ENCODE measurements at regions not wholly inside any gene's neighbourhood (a gene's known extent, or its start where the extent isn't known, plus 50 kb on each side); places are given as distances from the start of the nearest gene placed in this dataset.
A peak's percentile ranks its signal among the peaks of the same experiment; 100 is the strongest.

DNA sequence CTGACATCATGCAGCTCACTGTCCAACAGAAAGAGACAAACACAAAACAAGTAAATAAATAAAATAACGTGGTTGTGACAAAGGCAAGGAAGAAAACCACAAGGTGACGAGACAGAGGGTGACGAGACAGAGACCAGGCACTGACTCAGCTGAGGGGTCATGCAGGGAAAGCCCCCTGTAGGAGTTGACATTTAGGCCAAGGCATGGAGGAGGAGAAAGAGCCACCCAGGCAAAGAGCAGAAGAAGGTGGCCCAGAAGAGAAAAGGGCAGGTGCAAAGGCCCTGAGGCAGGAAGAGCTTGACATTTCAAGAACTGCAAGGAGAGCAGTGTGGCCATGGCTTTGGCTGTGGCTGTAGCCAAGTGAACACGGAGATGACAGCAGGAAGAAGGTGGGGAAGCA lies 65.1 kb upstream of the ID3 start:
- intact Hi-C loops (cut with micrococcal nuclease; ENCODE audit: unreplicated experiment), result no loop called here
- no peak overlapping the region for H3K4me3 Mint-ChIP-seq (ENCODE audit: low read depth, unreplicated experiment)
- H3K27me3 Mint-ChIP-seq (ENCODE audit: unreplicated experiment), result peaks cover 42% of the 10 kb centered on the region
- BruUV-seq (replicated peaks), result no TSS peak
- CTCF ChIA-PET, result interaction anchor here (0.5 to 0.8 kb wide), 3 partner anchors 13 to 280 kb away, joined by 3 to 4 read pairs (median 3); partner anchors contain the start of gene HNRNPR
- H3K9me3 Mint-ChIP-seq (ENCODE audit: low read depth, unreplicated experiment), result no peaks in the 10 kb centered on the region
- H3K27ac Mint-ChIP-seq (ENCODE audit: unreplicated experiment), result no peak overlapping the region
- TF ChIP-seq CTCF (IDR thresholded peaks at IDR 0.05; ENCODE audit: unreplicated experiment), result no peak
- no peaks in the 10 kb centered on the region for H3K4me1 Mint-ChIP-seq (ENCODE audit: low read depth, unreplicated experiment)
- no peak for DNase-seq
- H3K36me3 Mint-ChIP-seq (ENCODE audit: insufficient read depth, unreplicated experiment), result peaks cover 10% of the 10 kb centered on the region

DNA sequence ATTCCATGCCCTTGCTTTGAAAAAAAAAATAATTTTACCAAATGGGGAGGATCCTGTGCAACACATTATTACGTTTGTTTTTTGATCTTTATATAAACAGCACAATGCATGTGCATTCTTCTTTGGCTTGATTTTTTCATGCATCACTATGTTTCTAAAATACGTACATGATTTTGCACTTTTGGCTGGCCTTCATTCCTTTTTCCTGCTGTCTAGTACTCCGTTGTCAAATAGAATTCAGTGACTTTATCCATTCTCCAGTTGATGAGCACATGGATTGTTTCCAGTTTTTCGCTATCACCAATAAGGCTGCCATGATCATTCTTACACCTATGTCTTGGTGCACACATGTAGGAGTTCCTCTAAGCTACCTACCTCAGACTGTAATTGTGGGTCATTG lies 63.0 kb upstream of the ID3 start:
- BruUV-seq (replicated peaks), result no TSS peak
- Mint-ChIP-seq H3K27ac (ENCODE audit: unreplicated experiment) (no peak overlapping the region), H3K4me3 (ENCODE audit: low read depth, unreplicated experiment) (no peak overlapping the region), H3K27me3 (ENCODE audit: unreplicated experiment) (peaks cover 33% of the 10 kb centered on the region), H3K4me1 (ENCODE audit: low read depth, unreplicated experiment) (peaks cover 3% of the 10 kb centered on the region), H3K9me3 (ENCODE audit: low read depth, unreplicated experiment) (no peaks in the 10 kb centered on the region), H3K36me3 (ENCODE audit: insufficient read depth, unreplicated experiment) (peaks cover 10% of the 10 kb centered on the region)
- no peak for DNase-seq
- CTCF ChIA-PET, result no interaction called here
- TF ChIP-seq CTCF (IDR thresholded peaks at IDR 0.05; ENCODE audit: unreplicated experiment), result no peak
- intact Hi-C loops (cut with micrococcal nuclease; ENCODE audit: unreplicated experiment), result no loop called here

DNA sequence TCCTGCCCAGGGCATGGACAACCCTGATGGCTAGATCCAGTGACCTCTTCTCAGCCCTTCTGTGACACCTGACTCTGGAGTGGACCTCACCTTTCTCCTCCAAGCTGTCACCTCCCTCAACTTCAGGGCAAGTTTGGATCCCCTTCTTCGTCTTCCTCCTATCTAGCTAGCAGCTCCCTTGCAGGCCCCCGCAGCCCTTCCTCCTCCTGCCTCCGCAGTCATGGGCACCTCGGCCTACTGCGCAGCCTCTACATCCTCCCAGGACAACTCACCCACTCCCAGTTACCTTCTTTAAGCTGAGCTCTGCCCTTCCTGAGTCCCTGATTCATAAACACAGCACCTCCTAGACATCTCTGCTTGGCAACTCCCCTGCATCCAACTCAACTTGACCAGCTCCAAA lies 61.3 kb upstream of the ID3 start:
- CTCF ChIA-PET, result interaction anchor here (2.0 kb wide), 1 partner anchor 13 kb away, joined by 5 read pairs; no protein-coding TSS in a partner anchor
- H3K36me3 Mint-ChIP-seq (ENCODE audit: insufficient read depth, unreplicated experiment), result peaks cover 5% of the 10 kb centered on the region
- H3K9me3 Mint-ChIP-seq (ENCODE audit: low read depth, unreplicated experiment), result no peaks in the 10 kb centered on the region
- TF ChIP-seq CTCF (IDR thresholded peaks at IDR 0.05; ENCODE audit: unreplicated experiment), result no peak
- intact Hi-C loops (cut with micrococcal nuclease; ENCODE audit: unreplicated experiment), result no loop called here
- peaks cover 18% of the 10 kb centered on the region for H3K27me3 Mint-ChIP-seq (ENCODE audit: unreplicated experiment)
- no peak overlapping the region for H3K27ac Mint-ChIP-seq (ENCODE audit: unreplicated experiment)
- no peak for DNase-seq
- H3K4me1 Mint-ChIP-seq (ENCODE audit: low read depth, unreplicated experiment), result peaks cover 6% of the 10 kb centered on the region
- no peak overlapping the region for H3K4me3 Mint-ChIP-seq (ENCODE audit: low read depth, unreplicated experiment)
- no TSS peak for BruUV-seq (replicated peaks)

DNA sequence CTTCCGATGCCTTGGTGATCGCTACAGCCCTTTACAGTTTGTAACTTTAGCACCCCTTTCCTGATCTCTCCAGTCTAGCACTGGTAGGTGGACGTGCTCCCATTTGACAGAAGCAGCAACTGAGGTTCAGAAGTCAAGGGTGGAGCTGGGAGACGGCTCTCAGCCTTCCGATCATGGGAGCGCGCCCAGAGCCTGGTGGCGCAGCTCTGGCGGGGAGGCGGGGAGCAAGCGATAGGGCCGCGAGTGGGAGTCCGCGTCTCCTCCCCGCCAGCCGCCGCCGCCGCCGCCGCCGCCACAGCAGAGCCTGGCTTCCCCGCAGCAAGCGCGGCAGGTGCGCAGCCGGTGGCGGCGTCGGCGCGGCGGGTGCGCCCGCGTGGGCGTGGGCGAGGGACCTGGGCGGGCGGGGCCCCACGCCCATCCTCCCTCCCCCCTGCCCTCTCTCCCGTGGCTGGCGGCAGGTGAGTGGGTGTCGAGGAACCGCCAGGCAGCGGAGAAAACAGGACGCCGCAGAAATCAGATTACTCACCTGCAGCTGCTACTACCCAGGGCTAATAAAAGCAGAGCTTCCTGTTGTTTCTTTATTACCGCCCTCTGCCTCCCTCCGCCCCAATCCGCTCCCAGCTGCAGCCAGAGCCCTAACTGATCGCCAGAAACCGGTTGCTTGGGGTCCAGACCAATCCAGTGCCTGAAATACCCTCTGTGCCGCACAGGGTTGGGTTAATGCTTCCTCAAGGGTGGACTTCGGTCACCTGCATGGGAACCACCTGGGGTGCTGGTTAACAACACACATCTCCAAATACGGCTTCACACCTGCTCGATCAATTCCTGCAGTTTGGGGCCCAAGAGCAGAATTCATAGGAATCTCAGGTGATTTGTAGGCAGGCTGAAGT lies 60.2 kb upstream of the ID3 start:
- CTCF ChIA-PET, result interaction anchor here (0.6 to 2.0 kb wide), 2 partner anchors 15 to 30 kb away, joined by 5 to 7 read pairs; no protein-coding TSS in a partner anchor
- Mint-ChIP-seq H3K9me3 (ENCODE audit: low read depth, unreplicated experiment) (no peaks in the 10 kb centered on the region), H3K27me3 (ENCODE audit: unreplicated experiment) (peaks cover 8% of the 10 kb centered on the region), H3K36me3 (ENCODE audit: insufficient read depth, unreplicated experiment) (peaks cover 4% of the 10 kb centered on the region), H3K4me1 (ENCODE audit: low read depth, unreplicated experiment) (peaks cover 6% of the 10 kb centered on the region), H3K4me3 (ENCODE audit: low read depth, unreplicated experiment) (peak overlapping the region; percentile 51), H3K27ac (ENCODE audit: unreplicated experiment) (no peak overlapping the region)
- TF ChIP-seq CTCF (IDR thresholded peaks at IDR 0.05; ENCODE audit: unreplicated experiment), result no peak
- BruUV-seq (replicated peaks), result no TSS peak
- intact Hi-C loops (cut with micrococcal nuclease; ENCODE audit: unreplicated experiment), result no loop called here
- DNase-seq, result peak; percentile 38
